Suppressor macrophage treated with lipopolysaccharide for 1 hour (primary cell): ENCODE measurements at regions not wholly inside any gene's neighbourhood (a gene's known extent, or its start where the extent isn't known, plus 50 kb on each side); places are given as distances from the start of the nearest gene placed in this dataset.

Experiments used
- DNase-seq, 3 donors: peaks; one replicate each; pipeline ENCODE4 v3.0.0-alpha.2; 2020 to 2022

DNA sequence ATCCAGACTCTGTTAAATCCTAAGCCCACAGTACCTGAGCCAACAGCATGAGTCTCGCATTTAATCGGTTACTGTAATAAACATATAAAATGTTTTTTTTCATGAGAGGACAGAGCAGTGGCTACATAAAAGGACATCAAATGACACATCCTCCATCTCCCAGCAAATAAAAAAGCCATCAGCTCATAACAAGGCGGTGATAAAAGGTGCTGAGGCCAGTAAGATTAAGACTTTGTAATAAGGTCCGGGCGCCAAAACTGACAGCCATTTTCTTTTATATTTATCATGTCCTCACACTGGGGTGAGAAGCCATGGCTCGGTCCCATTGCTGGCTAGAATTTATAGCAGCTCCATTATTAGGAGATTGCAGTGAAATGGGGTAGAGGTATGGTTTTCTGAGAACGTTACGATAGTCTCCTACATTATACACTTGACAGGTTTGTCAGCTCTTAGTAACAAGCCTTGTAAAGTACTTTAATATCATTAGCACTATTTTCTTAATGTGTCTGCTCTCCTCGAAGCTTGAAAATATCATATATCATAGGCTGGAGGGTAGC, 977.8 kb upstream of the NR2F2 start:
- DNase-seq: no peak

- DNase-seq: no peak
Observed at GRCh38 chr15:95353512-95353911, 977.0 kb upstream of the NR2F2 start.

DNA sequence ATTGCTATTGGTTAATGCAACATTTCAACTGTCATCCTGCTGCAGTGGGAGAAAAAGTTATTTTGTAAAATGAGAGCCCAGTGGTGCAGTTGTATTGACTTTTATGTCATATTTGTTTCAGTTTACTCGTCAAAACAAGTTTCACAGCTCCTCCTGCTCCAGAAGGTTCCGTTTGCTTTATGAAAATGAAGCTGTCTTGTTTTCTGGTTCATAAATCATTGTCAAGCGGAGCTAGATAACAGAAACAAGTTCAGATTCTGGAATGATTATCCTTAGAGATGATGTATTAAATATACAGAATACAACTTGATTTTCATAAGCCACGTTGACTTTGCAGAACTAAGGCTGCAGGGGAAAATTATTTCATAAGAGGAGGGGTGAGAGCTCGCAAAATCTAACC, 970.5 kb upstream of the NR2F2 start:
- no peak for DNase-seq

- DNase-seq: no peak
Observed at GRCh38 chr15:95362306-95362705, 968.2 kb upstream of the NR2F2 start.

DNA sequence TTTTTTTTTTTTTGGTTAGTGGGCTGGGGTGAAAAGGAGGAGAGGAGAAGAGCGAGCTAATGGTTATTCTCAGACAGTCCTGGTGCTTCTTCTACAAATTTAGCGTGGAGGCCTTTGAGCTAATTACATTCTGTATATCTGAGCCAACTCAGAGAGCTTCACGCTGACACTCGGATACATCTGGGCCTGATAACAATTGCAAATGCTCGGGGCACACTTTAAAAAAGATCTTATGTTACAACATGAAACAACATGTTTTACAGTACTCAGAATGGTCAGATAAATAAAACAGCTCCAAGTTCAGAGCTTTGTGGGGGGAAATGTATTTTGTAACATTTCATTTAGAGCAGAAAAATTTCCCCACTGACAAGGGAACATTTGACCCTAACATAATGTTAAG, 966.9 kb upstream of the NR2F2 start:
- no peak for DNase-seq

GRCh38 chr15:95365511-95366107, 964.9 kb upstream of the NR2F2 start:
- DNase-seq: no peak

GRCh38 chr15:95368191-95368590, 962.3 kb upstream of the NR2F2 start:
- no peak for DNase-seq

- no peak for DNase-seq
Observed at GRCh38 chr15:95368755-95369601, 961.5 kb upstream of the NR2F2 start.

- no peak for DNase-seq
Observed at GRCh38 chr15:95370291-95370690, 960.2 kb upstream of the NR2F2 start.

DNA sequence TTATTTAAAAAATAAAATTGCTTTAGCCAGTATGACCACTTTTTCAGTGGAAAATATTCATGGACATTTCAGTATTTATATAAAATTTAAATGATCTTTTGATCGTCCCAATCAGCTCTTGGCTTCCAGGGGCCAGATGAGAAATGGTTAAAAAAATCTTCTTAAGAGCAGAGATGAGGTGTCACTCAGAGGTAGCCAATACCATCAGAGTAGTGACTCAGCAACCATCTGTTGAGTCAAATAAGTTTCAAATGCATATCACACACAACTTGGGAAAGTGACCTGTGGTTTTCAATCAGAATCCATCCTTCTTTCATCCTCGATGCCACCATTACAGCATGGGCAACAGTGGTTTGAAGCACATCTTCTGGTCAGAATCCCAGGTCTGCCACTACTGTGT, 958.8 kb upstream of the NR2F2 start:
- no peak for DNase-seq

DNA sequence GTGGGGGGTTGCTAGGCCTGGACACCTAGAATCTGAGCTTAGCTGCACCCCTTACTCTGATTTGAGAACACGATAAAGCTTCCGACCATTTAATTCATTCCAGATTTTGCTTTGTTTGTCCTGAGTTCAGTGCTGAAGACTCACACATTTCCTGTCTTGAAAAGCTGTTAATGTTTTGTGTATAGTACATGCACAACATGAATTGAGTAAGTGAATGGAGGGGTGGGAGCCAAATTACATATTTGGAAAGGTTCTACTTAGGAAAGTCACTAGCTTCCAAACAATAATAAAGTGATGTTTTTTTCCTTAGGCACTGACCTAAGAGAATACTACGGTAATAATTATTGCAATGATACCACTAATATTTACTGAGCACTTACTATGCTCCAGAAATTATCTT, 955.2 kb upstream of the NR2F2 start:
- no peak for DNase-seq

GRCh38 chr15:95377258-95377852, 953.1 kb upstream of the NR2F2 start:
- DNase-seq: no peak

DNA sequence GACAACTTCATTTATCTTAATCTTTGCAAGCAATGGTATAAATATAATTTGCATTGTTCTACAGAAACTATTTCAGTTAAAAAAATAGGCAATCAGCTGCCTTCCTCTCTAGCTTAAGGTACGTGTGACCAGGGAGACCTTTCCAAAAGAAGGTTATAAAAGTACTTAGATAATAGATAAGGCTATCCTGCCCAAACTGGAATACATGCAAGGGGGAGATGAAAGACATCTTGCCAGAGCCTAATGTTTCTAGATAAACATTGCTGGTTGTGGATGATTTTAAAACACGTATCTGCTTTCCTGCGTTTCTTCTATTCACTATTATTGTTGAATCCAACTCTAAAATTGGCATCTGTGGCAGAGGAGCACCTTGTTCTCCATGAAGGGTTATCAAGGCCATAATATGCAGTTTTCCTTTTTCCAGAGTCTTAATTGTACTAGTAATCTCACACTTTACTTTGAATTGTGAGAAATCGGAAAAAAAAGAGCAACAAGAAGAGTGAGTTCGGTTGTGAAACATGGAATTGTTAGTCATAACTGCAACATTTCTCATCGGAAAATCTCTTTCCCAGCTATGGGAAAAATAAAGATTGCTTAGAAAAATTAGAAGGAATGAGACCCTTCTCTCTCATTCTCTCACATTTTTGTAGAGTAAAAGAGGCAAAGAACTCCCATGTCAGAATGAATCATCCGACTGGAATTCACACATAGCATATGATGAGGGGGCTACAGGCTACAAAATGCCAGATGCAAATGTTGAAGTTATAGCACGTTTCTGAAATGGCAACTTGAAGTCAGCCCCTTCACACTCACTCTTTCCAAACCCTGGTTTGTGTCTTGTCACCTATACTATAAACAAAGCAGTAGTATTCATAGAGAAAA, 936.1 kb upstream of the NR2F2 start:
- DNase-seq: no peak

- DNase-seq: no peak
Observed at GRCh38 chr15:95400428-95400827, 930.1 kb upstream of the NR2F2 start.

DNA sequence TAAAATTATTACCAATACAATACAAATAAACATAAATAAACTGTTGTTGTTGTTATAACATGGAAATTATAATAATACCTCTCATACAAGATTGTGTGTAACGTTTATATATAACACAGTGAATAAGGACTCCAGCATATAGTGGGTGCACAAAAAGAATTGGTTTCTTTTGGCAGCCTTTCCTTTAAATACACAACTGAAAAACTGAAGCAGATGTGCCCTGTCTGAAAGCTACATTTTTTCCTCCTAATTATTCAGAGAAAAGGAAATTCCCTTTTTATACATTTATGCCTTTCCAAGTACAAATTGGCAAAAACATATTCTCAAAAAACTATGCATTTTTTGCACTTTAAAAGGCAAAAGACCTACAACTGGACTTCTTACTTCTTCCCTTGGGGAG, 928.9 kb upstream of the NR2F2 start:
- DNase-seq: no peak

DNA sequence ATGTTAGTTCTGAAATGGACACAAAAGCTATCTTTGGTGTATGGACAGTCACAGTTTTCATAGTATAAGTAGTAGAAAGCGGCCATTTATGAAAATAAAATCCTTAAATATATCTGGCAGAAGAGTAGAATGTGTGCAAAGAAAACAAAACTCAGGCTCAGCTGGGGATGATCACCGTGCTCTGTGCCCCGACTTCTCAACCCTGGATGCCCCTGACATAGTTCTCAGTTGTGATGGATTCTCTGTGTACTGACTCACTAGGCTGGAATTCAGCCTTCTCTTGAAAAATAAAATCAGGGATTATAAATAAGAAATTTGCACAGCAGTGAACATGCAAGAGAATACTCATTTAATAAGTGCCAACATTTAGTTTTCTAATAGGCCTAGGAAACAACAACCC, 925.1 kb upstream of the NR2F2 start:
- DNase-seq: no peak

GRCh38 chr15:95407534-95407933, 923.0 kb upstream of the NR2F2 start:
- DNase-seq: no peak

DNA sequence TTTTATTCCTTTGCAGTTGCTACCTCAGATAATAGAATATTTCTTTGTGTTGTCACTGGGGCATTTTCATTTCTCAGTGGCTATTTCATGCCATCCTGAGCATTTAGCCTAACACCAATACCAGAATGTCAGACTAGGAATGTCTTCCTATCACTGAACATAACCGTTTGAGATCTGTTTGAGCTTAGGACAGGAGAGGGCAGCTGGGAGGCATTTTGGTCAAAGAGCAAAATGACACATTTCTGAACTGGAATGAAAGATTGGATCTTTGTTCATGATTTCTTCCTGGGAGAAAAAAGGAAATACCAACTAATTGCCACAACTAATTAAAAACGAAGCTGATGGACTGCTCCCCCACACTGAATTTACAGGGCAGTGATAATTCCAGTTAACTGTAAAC, 921.3 kb upstream of the NR2F2 start:
- DNase-seq: no peak

DNA sequence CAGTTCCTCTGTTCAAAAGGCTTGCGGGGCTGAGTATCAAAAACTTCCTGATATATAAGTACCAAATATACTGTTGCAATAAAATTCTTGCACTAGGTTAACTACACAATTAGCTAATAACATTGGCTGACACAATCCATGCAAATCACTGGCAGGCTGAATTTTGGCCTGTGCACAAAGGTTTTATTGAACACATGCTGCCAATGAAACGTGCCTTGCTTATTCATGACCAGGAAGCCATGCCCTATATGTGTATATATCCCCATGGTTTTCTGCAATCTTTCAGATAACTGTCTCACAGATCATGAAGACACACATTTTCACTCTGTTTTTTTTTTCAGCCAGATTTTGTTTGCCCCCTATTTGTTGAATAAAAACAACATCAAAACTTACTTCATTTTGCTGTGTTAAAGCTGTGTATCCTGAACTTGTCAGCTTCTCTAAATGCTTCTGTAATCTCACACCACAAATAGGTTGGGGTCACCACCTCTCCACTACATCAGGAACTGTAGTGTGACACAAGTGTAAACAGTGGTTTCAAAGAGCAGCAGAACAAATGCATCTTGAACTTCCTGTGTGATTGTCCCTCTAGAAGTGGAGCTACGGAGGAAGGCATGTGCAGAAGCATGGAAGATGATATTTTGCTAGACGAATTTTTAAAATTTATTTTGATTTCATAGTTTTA, 920.7 kb upstream of the NR2F2 start:
- no peak for DNase-seq

DNA sequence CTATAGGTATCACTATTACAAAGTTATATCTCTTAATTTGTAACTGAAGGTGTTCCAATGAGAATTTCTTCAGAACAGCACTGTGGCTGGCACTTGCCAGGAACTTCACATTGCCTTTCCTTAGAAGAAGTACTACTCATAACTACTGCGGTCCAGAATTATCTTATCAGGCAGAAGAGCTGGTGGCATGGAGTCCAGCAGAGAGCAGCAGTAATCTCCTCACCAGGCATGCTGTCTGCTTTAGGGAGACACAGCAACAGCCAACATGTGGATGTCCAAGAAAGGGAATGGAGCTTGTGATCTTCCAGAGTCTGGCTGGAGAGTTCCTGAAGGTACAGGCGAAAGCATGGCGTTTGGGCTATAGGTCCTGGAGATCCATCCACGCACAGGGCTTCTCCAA, 919.7 kb upstream of the NR2F2 start:
- DNase-seq: no peak

DNA sequence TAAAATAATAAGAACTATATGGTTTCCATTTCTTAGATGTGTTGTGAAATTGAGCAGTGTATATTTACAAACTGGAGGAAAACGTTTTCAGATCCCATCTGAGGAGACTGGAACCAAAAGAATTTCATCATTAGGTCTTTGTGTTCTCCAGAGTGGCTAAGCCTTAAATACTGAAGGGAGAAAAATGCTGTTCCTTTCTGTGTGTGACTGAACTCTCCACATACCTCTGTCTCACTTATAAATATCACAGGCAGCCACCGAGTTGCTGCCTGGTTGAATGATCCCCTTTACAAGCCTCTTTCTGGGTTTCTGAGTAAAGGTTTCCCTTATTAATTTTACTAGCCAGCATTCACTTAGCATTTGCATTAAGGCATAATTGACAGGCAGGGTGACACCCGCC, 913.9 kb upstream of the NR2F2 start:
- no peak for DNase-seq

- no peak for DNase-seq
Observed at GRCh38 chr15:95417761-95418160, 912.7 kb upstream of the NR2F2 start.
